T-cell (primary cell): ENCODE measurements at regions not wholly inside any gene's neighbourhood (a gene's known extent, or its start where the extent isn't known, plus 50 kb on each side); places are given as distances from the start of the nearest gene placed in this dataset.
"Not testable (repeated sequence)": the region's sequence is repeated elsewhere in the genome, so short reads cannot be mapped to it uniquely, and the experiment has no call there.

Source experiments
- ATAC-seq, 4 experiments: fragments of 200-7000 bp in 3 of 4; fragments of 150-1000 bp in 1 of 4; cut with Tn5 transposase; replicated peaks in 1 of 4; 1 replicate in 3 of 4; 2 replicates in 1 of 4; pipeline ENCODE4 v1.10.0; 2021; ENCODE audit warnings: moderate library complexity in 3 of 4, mild to moderate bottlenecking in 2 of 4, moderate number of reproducible peaks in 1 of 4
- CTCF ChIA-PET, 2 donors: fragments of 300-600 bp; sonication (Branson Sonifier 250); formaldehyde crosslinking; loops; one replicate each; lab custom pipeline; 2022; ENCODE audit warnings: antibody characterized with exemption in 2 of 2; lab: Charles Lee
- POLR2A ChIA-PET, 2 donors: fragments of 300-600 bp; sonication (Branson Sonifier 250); formaldehyde crosslinking; loops; one replicate each; lab custom pipeline; 2022; ENCODE audit warnings: antibody characterized with exemption in 2 of 2; lab: Charles Lee
- DNase-seq, 35 experiments: peaks; one replicate each; pipeline versions ENCODE4 v3.0.0 to v3.0.0-alpha.2; 2013 to 2023
- H3K27ac ChIP-seq: one replicate; pipeline ENCODE4 v1.5.1; 2013; ENCODE audit warnings: low read length
- H3K27me3 ChIP-seq, 2 experiments: replicated peaks in 1 of 2; 1 replicate in 1 of 2; 2 replicates in 1 of 2; pipeline versions ENCODE4 v1.6.1 to v1.7.0; 2013; ENCODE audit warnings: low read length in 1 of 2, mixed read lengths in 1 of 2; ENCODE audit not compliant: control insufficient read depth in 2 of 2, insufficient read depth in 2 of 2; ENCODE audit errors: extremely low read depth in 1 of 2
- H3K36me3 ChIP-seq, 2 donors: 1 replicate in 1 of 2; 2 replicates in 1 of 2; pipeline versions ENCODE4 v1.6.1 to v1.7.0; 2013; ENCODE audit warnings: low read length in 1 of 2; ENCODE audit not compliant: control insufficient read depth in 2 of 2, insufficient read depth in 1 of 2; ENCODE audit errors: extremely low read depth in 1 of 2
- H3K4me1 ChIP-seq, 2 experiments: 1 replicate in 1 of 2; 2 replicates in 1 of 2; pipeline versions ENCODE4 v1.6.1 to v1.7.0; 2013; ENCODE audit warnings: low read length in 2 of 2, mixed read lengths in 1 of 2; ENCODE audit not compliant: insufficient read depth in 2 of 2, control insufficient read depth in 1 of 2; ENCODE audit errors: extremely low read depth in 1 of 2
- H3K4me3 ChIP-seq, 2 donors: 1 replicate in 1 of 2; 2 replicates in 1 of 2; pipeline versions ENCODE4 v1.5.1 to v1.7.0; 2013; ENCODE audit warnings: mild to moderate bottlenecking in 2 of 2, low read length in 1 of 2, moderate library complexity in 1 of 2; ENCODE audit not compliant: control insufficient read depth in 1 of 2; ENCODE audit errors: extremely low read depth in 1 of 2
- H3K9me3 ChIP-seq: 2 replicates; pipeline ENCODE4 v1.7.0; 2013
- H3K27ac Mint-ChIP-seq, 2 donors: one replicate each; pipeline ENCODE4 v1.8.0; 2020 to 2021; ENCODE audit warnings: mild to moderate bottlenecking in 2 of 2, mixed read lengths in 2 of 2
- H3K27me3 Mint-ChIP-seq, 2 donors: one replicate each; pipeline ENCODE4 v1.8.0; 2021 to 2022; ENCODE audit warnings: mixed read lengths in 2 of 2
- H3K36me3 Mint-ChIP-seq: one replicate; pipeline ENCODE4 v1.8.0; 2021; ENCODE audit warnings: mixed read lengths
- H3K4me1 Mint-ChIP-seq, 3 donors: one replicate each; pipeline ENCODE4 v1.8.0; 2020 to 2022; ENCODE audit warnings: mixed read lengths in 3 of 3, mild to moderate bottlenecking in 1 of 3
- H3K4me3 Mint-ChIP-seq, 3 donors: one replicate each; pipeline ENCODE4 v1.8.0; 2020 to 2022; ENCODE audit warnings: mild to moderate bottlenecking in 3 of 3, mixed read lengths in 3 of 3, moderate library complexity in 3 of 3
- H3K9me3 Mint-ChIP-seq, 3 donors: one replicate each; pipeline ENCODE4 v1.8.0; 2020 to 2022; ENCODE audit warnings: mixed read lengths in 3 of 3
- WGBS: methylation state at CpG from one replicate; pipeline ENCODE4 v1.1.5; 2013; ENCODE audit warnings: missing lambda C conversion rate; ENCODE audit not compliant: insufficient coverage; 5-methylcytosine and 5-hydroxymethylcytosine counted together

DNA sequence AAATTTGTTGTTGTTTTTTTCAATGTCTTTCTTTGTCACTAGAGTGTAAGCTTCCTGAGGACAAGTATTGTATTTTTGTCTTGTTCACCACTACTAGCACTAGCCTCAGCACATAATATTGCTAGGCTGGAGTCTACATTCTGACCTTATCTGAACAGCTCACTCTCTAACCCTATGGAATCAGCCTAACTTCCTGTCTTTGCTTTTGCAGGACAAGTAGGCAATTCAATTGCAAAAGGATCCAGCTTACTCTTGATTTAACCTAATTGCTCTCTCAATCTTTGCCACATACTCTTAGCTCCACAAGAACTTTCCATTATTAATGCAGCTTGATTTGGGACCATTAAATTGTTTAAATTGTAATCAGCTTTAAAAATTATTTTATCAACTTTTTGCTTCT lies 308.5 kb downstream of the MAN2A1 start:
- Mint-ChIP-seq H3K4me3 (no peak overlapping the region), H3K9me3 (peaks cover 0 to 6% (median 5%) of the 10 kb centered on the region in 3 donors), H3K27ac (no peak overlapping the region), H3K4me1 (peaks cover 3 to 22% (median 3%) of the 10 kb centered on the region in 3 donors), H3K27me3 (no peaks in the 10 kb centered on the region), H3K36me3 (no peaks in the 10 kb centered on the region)
- Histone ChIP-seq H3K4me1 (no peaks in the 10 kb centered on the region), H3K27me3 (no peaks in the 10 kb centered on the region), H3K27ac (no peak overlapping the region), H3K9me3 (no peaks in the 10 kb centered on the region), H3K4me3 (no peak overlapping the region), H3K36me3 (no peaks in the 10 kb centered on the region)
- ChIA-PET POLR2A (no interaction called here), CTCF (interaction anchor here in 1 of 2 donors (0.8 to 1.6 kb wide), 2 partner anchors 16 to 56 kb away, joined by 4 read pairs; no protein-coding TSS in a partner anchor)
- DNase-seq, result no peak
- no peak for ATAC-seq

DNA sequence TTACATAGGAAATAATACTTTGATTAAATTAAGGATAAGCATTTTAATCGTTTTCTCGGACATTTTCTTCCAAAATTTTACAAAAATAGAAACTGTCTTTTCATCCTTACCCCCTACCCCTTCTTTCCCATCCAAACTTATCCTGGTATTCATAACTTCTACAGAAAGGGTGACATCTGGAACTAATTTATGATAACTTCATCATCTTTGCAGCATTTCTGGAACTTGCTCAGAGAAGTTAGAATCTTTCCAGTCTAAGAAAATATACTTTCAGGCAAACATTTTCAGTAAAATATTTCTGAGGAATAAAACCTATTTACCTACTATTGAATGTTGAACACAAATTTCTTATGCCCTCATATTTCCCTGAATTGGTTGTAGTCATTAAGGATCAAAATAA lies 309.0 kb downstream of the MAN2A1 start:
- Histone ChIP-seq H3K4me3 (no peak overlapping the region), H3K27ac (no peak overlapping the region), H3K27me3 (no peaks in the 10 kb centered on the region), H3K4me1 (no peaks in the 10 kb centered on the region), H3K36me3 (no peaks in the 10 kb centered on the region), H3K9me3 (no peaks in the 10 kb centered on the region)
- DNase-seq, result no peak
- Mint-ChIP-seq H3K4me3 (no peak overlapping the region), H3K27me3 (no peaks in the 10 kb centered on the region), H3K27ac (no peak overlapping the region), H3K9me3 (peaks cover 0 to 6% (median 5%) of the 10 kb centered on the region in 3 donors), H3K4me1 (peaks cover 3 to 22% (median 3%) of the 10 kb centered on the region in 3 donors), H3K36me3 (no peaks in the 10 kb centered on the region)
- WGBS, result no CpG with 5 or more reads among the region's 2 CpGs
- CTCF ChIA-PET, result interaction anchor here in 1 of 2 donors (0.8 to 1.6 kb wide), 2 partner anchors 16 to 56 kb away, joined by 4 read pairs; no protein-coding TSS in a partner anchor
- ATAC-seq, result no peak
- POLR2A ChIA-PET, result no interaction called here

DNA sequence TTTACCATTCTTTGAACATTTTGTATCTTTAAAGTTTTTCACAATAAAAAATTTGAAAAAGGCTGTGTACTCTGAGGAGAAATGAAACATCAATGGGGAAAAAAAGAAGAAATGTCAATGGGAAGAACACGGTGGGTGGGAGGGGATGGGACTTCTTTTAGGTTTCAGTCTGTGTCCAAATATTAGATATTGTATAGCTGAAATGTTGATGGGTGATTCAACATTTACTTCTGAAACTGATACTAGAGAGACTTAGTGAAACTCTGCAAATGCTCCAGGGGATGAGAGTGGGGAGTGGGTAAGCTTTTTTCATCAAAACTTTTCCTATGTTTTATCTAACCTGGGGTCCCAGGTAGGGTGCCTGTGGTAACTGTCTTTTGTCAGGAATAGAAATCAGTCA lies 311.9 kb downstream of the MAN2A1 start:
- no peak overlapping the region for H3K27ac ChIP-seq
- ChIA-PET CTCF (no interaction called here), POLR2A (no interaction called here)
- H3K4me1 ChIP-seq, result no peaks in the 10 kb centered on the region
- no peak for DNase-seq
- no peaks in the 10 kb centered on the region for H3K36me3 ChIP-seq
- ATAC-seq, result no peak
- H3K9me3 Mint-ChIP-seq, result peaks cover 0 to 6% (median 5%) of the 10 kb centered on the region in 3 donors
- H3K27ac Mint-ChIP-seq, result no peak overlapping the region
- no peak overlapping the region for H3K4me3 ChIP-seq
- no peaks in the 10 kb centered on the region for H3K9me3 ChIP-seq
- H3K4me1 Mint-ChIP-seq, result peaks cover 3 to 22% (median 3%) of the 10 kb centered on the region in 3 donors
- WGBS, result 60% methylated on average over 1 of the region's 1 CpG
- H3K27me3 ChIP-seq, result no peaks in the 10 kb centered on the region
- no peaks in the 10 kb centered on the region for H3K36me3 Mint-ChIP-seq
- no peaks in the 10 kb centered on the region for H3K27me3 Mint-ChIP-seq
- no peak overlapping the region for H3K4me3 Mint-ChIP-seq

DNA sequence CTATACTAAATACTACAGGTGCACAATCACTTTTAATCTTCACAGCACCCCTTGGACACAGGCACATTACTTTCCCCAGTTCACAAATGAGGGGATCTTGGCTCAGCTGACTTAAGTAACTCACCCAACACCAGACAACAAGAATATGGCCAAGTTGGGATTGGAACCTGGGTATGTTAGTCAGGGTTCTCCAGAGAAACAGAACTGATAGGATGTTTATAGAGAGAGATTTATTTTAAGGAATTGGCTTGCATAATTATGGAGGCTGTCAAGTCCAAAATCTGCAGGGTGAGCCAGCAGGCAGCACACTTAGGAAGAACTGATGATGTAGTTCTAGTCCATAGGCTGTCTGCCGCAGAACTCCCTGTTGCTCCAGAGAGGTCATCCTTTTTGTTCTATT lies 312.9 kb downstream of the MAN2A1 start:
- DNase-seq (no peak), ATAC-seq (no peak)
- H3K27me3 Mint-ChIP-seq, result no peaks in the 10 kb centered on the region
- no CpG with 5 or more reads among the region's 1 CpG for WGBS
- Histone ChIP-seq H3K4me1 (no peaks in the 10 kb centered on the region), H3K27ac (no peak overlapping the region), H3K36me3 (no peaks in the 10 kb centered on the region), H3K9me3 (no peaks in the 10 kb centered on the region), H3K27me3 (no peaks in the 10 kb centered on the region), H3K4me3 (no peak overlapping the region)
- H3K4me3 Mint-ChIP-seq, result no peak overlapping the region
- H3K4me1 Mint-ChIP-seq, result peaks cover 3 to 15% (median 3%) of the 10 kb centered on the region in 3 donors
- no peak overlapping the region for H3K27ac Mint-ChIP-seq
- ChIA-PET CTCF (no interaction called here), POLR2A (no interaction called here)
- peaks cover 0 to 6% (median 5%) of the 10 kb centered on the region in 3 donors for H3K9me3 Mint-ChIP-seq
- no peaks in the 10 kb centered on the region for H3K36me3 Mint-ChIP-seq

DNA sequence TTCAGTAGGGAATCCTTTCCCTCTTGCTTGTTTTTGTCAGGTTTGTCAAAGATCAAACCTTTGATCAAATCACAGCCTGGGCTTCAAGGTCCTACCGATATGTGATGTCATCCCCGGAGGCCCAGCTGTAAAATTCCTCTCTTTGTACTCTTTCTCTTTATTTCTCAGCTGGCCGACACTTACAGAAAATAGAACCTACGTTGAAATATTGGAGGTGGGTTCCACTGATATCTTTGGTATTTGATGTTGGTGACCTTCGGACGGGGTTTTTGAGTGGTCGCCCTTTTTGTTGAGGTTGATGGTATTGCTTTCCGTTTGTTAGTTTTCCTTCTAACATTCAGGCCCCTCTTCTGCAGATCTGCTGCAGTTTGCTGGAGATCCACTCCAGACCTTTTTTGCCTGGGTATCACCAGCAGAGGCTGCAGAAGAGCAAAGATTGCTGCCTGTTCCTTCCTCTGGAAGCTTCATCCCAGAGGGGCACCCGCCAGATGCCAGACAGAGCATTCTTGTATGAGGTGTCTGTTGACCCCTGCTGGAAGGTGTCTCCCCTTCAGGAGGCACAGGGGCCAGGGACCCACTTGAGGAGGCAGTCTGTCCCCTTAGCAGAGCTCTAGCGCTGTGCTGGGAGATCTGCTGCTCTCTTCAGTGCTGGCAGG lies 316.3 kb downstream of the MAN2A1 start:
- H3K27ac Mint-ChIP-seq, H3K4me1 ChIP-seq, ATAC-seq, H3K4me3 ChIP-seq, H3K27me3 ChIP-seq, H3K4me3 Mint-ChIP-seq, H3K4me1 Mint-ChIP-seq, H3K27me3 Mint-ChIP-seq, DNase-seq, H3K27ac ChIP-seq, H3K9me3 ChIP-seq, H3K9me3 Mint-ChIP-seq, H3K36me3 Mint-ChIP-seq, H3K36me3 ChIP-seq, POLR2A ChIA-PET: not testable (repeated sequence)
- CTCF ChIA-PET, result interaction anchor here in 1 of 2 donors (0.7 kb wide), 1 partner anchor 150 kb away, joined by 3 read pairs; no protein-coding TSS in a partner anchor
- WGBS, result 96% methylated on average over 4 of the region's 10 CpGs

DNA sequence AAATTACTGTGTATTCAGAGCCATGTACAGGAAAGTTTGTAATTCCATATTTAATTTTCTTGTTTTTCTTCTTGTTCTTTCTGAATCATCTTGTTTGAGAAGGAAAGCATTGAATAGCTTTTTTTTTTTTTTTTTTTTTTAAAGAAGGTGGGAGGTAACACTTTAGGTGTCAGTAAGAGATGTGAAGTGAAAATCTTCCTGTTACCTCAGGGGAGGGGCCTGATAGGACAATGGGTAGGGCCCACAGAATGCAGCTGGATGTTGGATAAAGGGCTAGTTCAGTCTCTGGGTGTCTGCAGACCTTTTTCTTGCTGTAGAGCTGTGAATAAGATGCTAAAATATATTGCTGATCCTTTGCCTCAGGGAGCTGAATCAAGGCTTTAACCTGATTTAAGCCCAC lies 317.4 kb downstream of the MAN2A1 start:
- DNase-seq (no peak), ATAC-seq (no peak)
- H3K4me3 ChIP-seq, result no peak overlapping the region
- H3K27me3 ChIP-seq, result no peaks in the 10 kb centered on the region
- Mint-ChIP-seq H3K27ac (no peak overlapping the region), H3K36me3 (no peaks in the 10 kb centered on the region), H3K27me3 (no peaks in the 10 kb centered on the region), H3K4me3 (no peak overlapping the region), H3K4me1 (no peaks in the 10 kb centered on the region), H3K9me3 (no peaks in the 10 kb centered on the region)
- H3K36me3 ChIP-seq, result no peaks in the 10 kb centered on the region
- CTCF ChIA-PET, result no interaction called here
- H3K4me1 ChIP-seq, result no peaks in the 10 kb centered on the region
- no peaks in the 10 kb centered on the region for H3K9me3 ChIP-seq
- POLR2A ChIA-PET, result no interaction called here
- H3K27ac ChIP-seq, result no peak overlapping the region
